ENCODE measurements at regions not wholly inside any gene's neighbourhood (a gene's known extent, or its start where the extent isn't known, plus 50 kb on each side); places are given as distances from the start of the nearest gene placed in this dataset.

- TF ChIP-seq CTCF (conservative IDR thresholded peaks at IDR 0.05): no peak
- DNase-seq (ENCODE audit: low read depth, low spot score): peak; percentile 42
These were observed 283.5 kb upstream of the PPP2R2D start for GRCh38 chr10:131617113-131617858.

GRCh38 chr10:131618587-131619267 lies 282.1 kb upstream of the PPP2R2D start:
- Mint-ChIP-seq H3K4me3 (peak overlapping the region; percentile 67), H3K4me1 (peaks cover 17% of the 10 kb centered on the region), H3K9me3 (no peaks in the 10 kb centered on the region), H3K27me3 (ENCODE audit: low read depth) (peaks cover 2% of the 10 kb centered on the region), H3K27ac (ENCODE audit: unreplicated experiment) (no peak overlapping the region), H3K36me3 (ENCODE audit: low read depth) (no peaks in the 10 kb centered on the region)
- TF ChIP-seq CTCF (conservative IDR thresholded peaks at IDR 0.05): no peak
- DNase-seq (ENCODE audit: low read depth, low spot score): no peak

More at GRCh38 chr10:131617113-131617858, 283.5 kb upstream of the PPP2R2D start:
- Mint-ChIP-seq H3K27me3 (ENCODE audit: low read depth) (peaks cover 6% of the 10 kb centered on the region), H3K4me1 (peaks cover 17% of the 10 kb centered on the region), H3K4me3 (no peak overlapping the region), H3K9me3 (no peaks in the 10 kb centered on the region), H3K36me3 (ENCODE audit: low read depth) (no peaks in the 10 kb centered on the region), H3K27ac (ENCODE audit: unreplicated experiment) (no peak overlapping the region)

- no peaks in the 10 kb centered on the region for H3K9me3 Mint-ChIP-seq
- no peak overlapping the region for H3K27ac Mint-ChIP-seq (ENCODE audit: unreplicated experiment)
- no peaks in the 10 kb centered on the region for H3K36me3 Mint-ChIP-seq (ENCODE audit: low read depth)
- H3K4me3 Mint-ChIP-seq: no peak overlapping the region
- peaks cover 2% of the 10 kb centered on the region for H3K27me3 Mint-ChIP-seq (ENCODE audit: low read depth)
- DNase-seq (ENCODE audit: low read depth, low spot score): no peak
- peaks cover 17% of the 10 kb centered on the region for H3K4me1 Mint-ChIP-seq
- TF ChIP-seq CTCF (conservative IDR thresholded peaks at IDR 0.05): no peak
These were observed 280.5 kb upstream of the PPP2R2D start for GRCh38 chr10:131620314-131620713.

GRCh38 chr10:131620904-131621303 lies 279.9 kb upstream of the PPP2R2D start:
- Mint-ChIP-seq H3K4me1 (peaks cover 17% of the 10 kb centered on the region), H3K27ac (ENCODE audit: unreplicated experiment) (no peak overlapping the region), H3K36me3 (ENCODE audit: low read depth) (no peaks in the 10 kb centered on the region), H3K4me3 (no peak overlapping the region), H3K27me3 (ENCODE audit: low read depth) (peaks cover 2% of the 10 kb centered on the region), H3K9me3 (no peaks in the 10 kb centered on the region)
- no peak for DNase-seq (ENCODE audit: low read depth, low spot score)
- no peak for TF ChIP-seq CTCF (conservative IDR thresholded peaks at IDR 0.05)

GRCh38 chr10:131621784-131622624 lies 278.8 kb upstream of the PPP2R2D start:
- Mint-ChIP-seq H3K4me1 (peaks cover 12% of the 10 kb centered on the region), H3K36me3 (ENCODE audit: low read depth) (no peaks in the 10 kb centered on the region), H3K4me3 (no peak overlapping the region), H3K27me3 (ENCODE audit: low read depth) (no peaks in the 10 kb centered on the region), H3K27ac (ENCODE audit: unreplicated experiment) (no peak overlapping the region), H3K9me3 (no peaks in the 10 kb centered on the region)
- no peak for TF ChIP-seq CTCF (conservative IDR thresholded peaks at IDR 0.05)
- no peak for DNase-seq (ENCODE audit: low read depth, low spot score)

Data from neural crest cell (in vitro differentiated cells).